ENCODE measurements at regions not wholly inside any gene's neighbourhood (a gene's known extent, or its start where the extent isn't known, plus 50 kb on each side); places are given as distances from the start of the nearest gene placed in this dataset.

DNA sequence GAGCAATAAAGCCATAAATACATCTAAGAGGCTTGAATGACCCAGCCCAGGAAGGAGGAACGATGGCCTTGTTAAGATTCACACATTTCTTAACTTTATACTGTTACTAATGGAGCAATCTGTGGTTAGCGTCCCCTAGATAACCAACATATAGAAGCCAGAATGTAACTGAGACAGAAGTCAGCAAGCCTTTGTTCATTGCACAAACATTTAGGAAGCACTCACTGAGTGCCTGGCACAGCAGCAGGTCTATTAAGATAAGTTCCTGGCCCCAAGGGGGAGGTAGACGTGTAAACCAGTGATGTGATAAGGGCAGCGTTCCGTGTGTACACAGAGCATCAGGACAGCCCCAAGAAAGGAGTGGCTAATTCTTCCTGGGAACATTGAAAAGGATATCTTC is 63.6 kb upstream of the ATL2 start:
- Mint-ChIP-seq H3K4me3 (no peak overlapping the region), H3K27ac (peak overlapping the region in 1 of 3 experiments; percentile 7), H3K27me3 (ENCODE audit: low read depth) (peaks cover 22% of the 10 kb centered on the region), H3K36me3 (ENCODE audit: low read depth) (no peaks in the 10 kb centered on the region), H3K4me1 (peaks cover 51% of the 10 kb centered on the region), H3K9me3 (no peaks in the 10 kb centered on the region)
- no peak for TF ChIP-seq CTCF (IDR thresholded peaks at IDR 0.05; ENCODE audit: unreplicated experiment in 3 of 3)

GRCh38 chr2:38439863-38440262 is 62.8 kb upstream of the ATL2 start:
- peaks cover 51% of the 10 kb centered on the region for H3K4me1 Mint-ChIP-seq
- H3K27me3 Mint-ChIP-seq (ENCODE audit: low read depth), result peaks cover 24% of the 10 kb centered on the region
- no peaks in the 10 kb centered on the region for H3K36me3 Mint-ChIP-seq (ENCODE audit: low read depth)
- no peak overlapping the region for H3K4me3 Mint-ChIP-seq
- no peaks in the 10 kb centered on the region for H3K9me3 Mint-ChIP-seq
- TF ChIP-seq CTCF (IDR thresholded peaks at IDR 0.05; ENCODE audit: unreplicated experiment in 3 of 3), result no peak
- peak overlapping the region in 2 of 3 experiments; percentile 44 to 73 for H3K27ac Mint-ChIP-seq

DNA sequence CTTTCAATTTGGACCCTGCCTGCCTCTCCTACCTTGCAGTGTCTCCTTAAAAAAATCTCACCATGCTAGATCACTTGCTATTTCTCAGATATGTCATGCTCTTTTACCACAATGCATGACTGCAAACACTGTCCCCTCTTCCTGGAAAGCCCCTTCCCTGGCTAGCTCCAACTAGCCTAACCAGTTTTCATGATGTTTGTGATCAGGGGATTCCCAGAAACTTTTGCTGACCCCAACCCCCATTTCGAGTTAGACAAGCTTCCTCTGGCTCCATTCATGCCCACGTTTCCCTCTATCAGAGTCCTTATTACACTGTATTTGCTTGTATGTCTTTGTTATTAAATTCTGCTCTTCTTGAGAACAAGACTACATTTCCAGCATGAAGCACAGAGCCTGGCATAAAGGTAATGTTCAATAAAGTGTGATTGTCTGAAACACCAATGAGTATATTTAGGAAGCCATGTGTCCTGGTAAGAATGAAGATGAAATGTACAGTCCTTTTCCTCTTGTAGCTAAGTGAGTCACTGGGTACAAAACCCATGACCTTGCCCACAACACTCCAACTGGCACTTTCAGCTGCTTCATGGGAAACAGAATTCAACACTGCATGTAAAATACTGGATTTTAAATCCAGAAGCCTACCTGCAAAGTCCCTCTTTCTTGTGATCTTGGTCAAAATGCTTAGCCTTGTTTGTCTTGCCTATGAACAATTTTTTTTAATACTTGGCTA is 62.0 kb upstream of the ATL2 start:
- Mint-ChIP-seq H3K4me3 (no peak overlapping the region), H3K36me3 (ENCODE audit: low read depth) (no peaks in the 10 kb centered on the region), H3K9me3 (peaks cover 3% of the 10 kb centered on the region), H3K27me3 (ENCODE audit: low read depth) (peaks cover 28% of the 10 kb centered on the region), H3K27ac (peak overlapping the region; percentile 25 to 87 (median 53)), H3K4me1 (peaks cover 44% of the 10 kb centered on the region)
- no peak for TF ChIP-seq CTCF (IDR thresholded peaks at IDR 0.05; ENCODE audit: unreplicated experiment in 3 of 3)

DNA sequence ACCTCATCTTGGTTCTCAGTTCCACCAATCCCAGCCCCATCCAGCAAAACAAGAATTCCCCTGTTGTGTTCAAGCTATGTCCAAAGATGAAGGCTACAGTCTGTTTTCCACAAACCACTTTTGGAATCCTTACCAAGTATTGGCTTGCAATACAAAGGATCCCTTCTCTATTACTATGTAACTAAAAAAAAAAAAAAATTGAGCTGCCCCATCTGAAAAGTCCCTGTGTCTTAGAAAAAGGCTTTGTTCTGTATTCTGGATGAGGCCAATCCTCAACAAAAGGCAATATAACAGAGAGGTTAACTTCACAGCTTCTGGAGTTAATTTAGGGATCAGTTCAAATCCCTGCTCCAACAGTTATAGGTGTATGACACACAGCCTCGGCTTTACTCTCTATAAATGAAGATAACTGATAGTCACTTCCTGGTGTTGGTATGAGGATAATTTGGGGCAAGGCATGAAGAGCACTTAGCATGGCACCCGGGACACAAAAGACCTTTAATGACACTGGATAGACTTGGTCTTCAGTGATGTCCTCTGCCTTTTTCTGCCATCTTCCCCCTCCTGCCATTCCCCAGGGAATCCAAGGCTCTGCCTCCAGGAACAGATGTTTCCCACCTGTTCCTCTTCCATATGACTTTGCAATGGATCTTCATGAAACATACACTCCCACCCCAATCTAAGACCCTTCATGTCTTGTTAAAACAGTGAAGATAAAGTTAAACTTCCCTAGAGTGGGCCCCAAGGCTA is 61.2 kb upstream of the ATL2 start:
- H3K27ac Mint-ChIP-seq, result peak overlapping the region; percentile 25 to 87 (median 53)
- H3K27me3 Mint-ChIP-seq (ENCODE audit: low read depth), result peaks cover 28% of the 10 kb centered on the region
- H3K36me3 Mint-ChIP-seq (ENCODE audit: low read depth), result no peaks in the 10 kb centered on the region
- H3K4me1 Mint-ChIP-seq, result peaks cover 40% of the 10 kb centered on the region
- no peak for TF ChIP-seq CTCF (IDR thresholded peaks at IDR 0.05; ENCODE audit: unreplicated experiment in 3 of 3)
- peaks cover 3% of the 10 kb centered on the region for H3K9me3 Mint-ChIP-seq
- H3K4me3 Mint-ChIP-seq, result peak overlapping the region in 1 of 3 experiments; percentile 5

DNA sequence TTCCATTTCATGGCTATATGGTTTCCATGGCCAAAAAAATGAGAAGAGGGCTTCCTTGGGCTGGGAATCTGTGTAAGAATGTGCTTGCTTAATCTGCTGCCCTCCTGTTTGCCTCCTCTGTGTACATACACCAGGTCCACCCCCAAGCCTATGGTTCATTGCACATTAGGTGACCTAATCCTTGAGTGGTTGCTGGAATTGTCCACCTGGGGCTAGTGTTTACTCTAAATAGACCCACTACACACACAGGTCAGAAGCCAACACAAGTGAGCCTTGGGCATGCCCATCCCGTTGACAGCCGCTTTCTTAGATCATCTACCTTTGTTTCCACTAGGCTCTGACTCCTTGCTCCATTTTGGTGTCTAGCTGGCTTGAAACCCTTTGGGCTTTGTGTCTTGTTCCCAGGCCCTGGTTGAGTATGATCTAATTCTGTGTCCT is 59.2 kb upstream of the ATL2 start:
- peaks cover 32% of the 10 kb centered on the region for H3K4me1 Mint-ChIP-seq
- no peak overlapping the region for H3K4me3 Mint-ChIP-seq
- no peaks in the 10 kb centered on the region for H3K36me3 Mint-ChIP-seq (ENCODE audit: low read depth)
- TF ChIP-seq CTCF (IDR thresholded peaks at IDR 0.05; ENCODE audit: unreplicated experiment in 3 of 3), result no peak
- H3K27me3 Mint-ChIP-seq (ENCODE audit: low read depth), result peaks cover 11% of the 10 kb centered on the region
- H3K27ac Mint-ChIP-seq, result peak overlapping the region in 1 of 3 experiments; percentile 5
- peaks cover 3% of the 10 kb centered on the region for H3K9me3 Mint-ChIP-seq
